ENCODE measurements at regions not wholly inside any gene's neighbourhood (a gene's known extent, or its start where the extent isn't known, plus 50 kb on each side); places are given as distances from the start of the nearest gene placed in this dataset.
"Not testable (repeated sequence)": the region's sequence is repeated elsewhere in the genome, so short reads cannot be mapped to it uniquely, and the experiment has no call there.

- no peak for DNase-seq
Observed at GRCh38 chr1:73040811-73041210, 758.5 kb upstream of the NEGR1 start.

DNA sequence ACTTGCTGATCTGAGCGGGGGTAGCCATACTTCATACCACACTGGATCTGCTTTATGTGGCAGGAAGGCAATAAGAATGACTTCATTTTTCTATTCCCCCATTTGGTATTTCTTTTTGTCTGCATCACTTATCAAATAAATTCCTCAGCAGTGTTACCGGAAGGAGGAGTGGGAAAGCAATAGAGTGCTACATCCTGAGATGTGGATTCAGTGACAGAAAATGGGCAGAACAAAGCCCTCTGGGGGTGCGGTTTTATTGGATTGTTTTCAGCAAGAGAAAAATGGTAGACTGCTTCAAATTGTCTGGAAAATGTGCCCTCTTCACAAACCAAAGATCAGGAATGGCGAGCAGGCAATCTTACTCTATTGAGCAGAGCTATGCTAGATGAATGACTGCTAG is 751.9 kb upstream of the NEGR1 start:
- no peak for DNase-seq

DNA sequence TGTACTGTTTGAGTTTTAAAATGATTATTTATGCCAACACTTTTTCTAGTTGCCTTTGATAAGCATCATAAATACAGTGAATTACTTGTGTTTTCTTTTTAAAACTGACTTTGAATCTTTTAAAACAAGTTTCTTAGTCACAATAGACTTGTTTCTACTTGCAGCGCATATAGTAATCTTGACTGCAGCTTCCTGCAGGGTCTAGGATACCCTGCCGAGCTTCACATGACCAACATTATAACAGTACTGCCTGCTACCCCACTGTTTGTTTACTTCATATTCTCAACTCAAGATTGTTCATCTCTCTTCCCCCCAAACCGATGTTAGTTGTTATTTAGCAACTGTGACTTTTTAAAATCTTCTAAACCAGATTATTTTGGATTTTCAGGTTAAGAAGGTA is 751.3 kb upstream of the NEGR1 start:
- no peak for DNase-seq

DNA sequence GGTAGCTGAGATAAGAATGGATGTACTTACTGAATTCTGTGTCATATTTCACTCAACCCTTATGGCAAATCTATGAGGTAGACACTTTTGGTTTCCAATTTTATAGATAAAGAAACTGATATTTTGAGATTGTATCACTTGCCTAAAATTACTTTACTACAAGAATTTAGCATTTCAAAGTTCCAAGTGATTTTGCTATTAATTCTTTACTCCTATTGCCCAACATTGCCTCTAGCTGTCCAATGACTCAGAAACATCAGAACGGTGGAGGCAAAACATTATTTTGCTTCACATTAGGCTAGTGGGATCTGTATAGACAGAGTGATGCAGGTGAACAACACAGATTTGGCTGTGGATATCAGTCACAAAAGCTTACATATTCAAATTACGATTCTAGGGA is 747.2 kb upstream of the NEGR1 start:
- DNase-seq: no peak

GRCh38 chr1:73026114-73026513 is 743.8 kb upstream of the NEGR1 start:
- no peak for DNase-seq

- no peak for DNase-seq
Observed at GRCh38 chr1:73009938-73010337, 727.6 kb upstream of the NEGR1 start.

DNA sequence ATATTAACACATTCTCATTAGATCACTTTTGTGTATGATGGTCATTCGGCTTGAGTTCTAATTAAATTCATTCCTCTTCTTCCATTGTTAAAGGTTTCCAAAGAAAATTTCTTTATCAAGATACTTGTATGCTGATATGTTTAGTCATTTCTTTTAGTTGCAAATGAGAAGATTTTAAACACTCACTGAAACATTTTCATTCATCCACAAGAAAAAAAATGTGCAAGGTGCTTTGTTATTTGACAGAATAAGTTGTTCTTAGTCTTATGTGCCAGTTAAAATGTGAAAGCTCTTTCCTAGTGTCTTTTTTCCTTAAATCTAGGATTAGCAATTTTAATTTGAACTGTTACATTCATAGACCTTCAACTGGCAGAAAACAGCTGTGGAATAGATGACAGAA is 727.0 kb upstream of the NEGR1 start:
- no peak for DNase-seq

GRCh38 chr1:72997624-72998023 is 715.3 kb upstream of the NEGR1 start:
- DNase-seq: no peak

DNA sequence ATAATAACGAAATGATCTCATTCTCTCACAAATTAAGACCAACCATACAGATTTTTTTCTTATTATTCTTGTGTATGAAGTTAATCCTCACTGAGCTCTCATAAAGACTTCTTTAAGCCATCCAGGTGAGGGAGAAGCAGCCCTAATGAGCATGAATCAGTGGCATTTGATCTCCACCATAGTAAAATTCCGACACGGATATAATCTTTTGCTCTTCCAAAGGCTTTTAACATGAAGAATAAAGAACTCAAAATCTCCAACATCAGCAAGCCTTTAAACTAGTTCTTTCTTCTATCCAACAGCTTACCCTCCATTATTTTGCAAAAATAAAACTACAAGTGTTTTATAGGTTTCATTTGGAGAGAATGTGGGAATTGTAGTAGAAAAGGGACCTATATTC is 714.7 kb upstream of the NEGR1 start:
- DNase-seq: no peak

GRCh38 chr1:72987871-72988270 is 705.5 kb upstream of the NEGR1 start:
- DNase-seq: not testable (repeated sequence)

- no peak for DNase-seq
Observed at GRCh38 chr1:72986591-72987290, 704.4 kb upstream of the NEGR1 start.

- DNase-seq: not testable (repeated sequence)
Observed at GRCh38 chr1:72985024-72985423, 702.7 kb upstream of the NEGR1 start.

DNA sequence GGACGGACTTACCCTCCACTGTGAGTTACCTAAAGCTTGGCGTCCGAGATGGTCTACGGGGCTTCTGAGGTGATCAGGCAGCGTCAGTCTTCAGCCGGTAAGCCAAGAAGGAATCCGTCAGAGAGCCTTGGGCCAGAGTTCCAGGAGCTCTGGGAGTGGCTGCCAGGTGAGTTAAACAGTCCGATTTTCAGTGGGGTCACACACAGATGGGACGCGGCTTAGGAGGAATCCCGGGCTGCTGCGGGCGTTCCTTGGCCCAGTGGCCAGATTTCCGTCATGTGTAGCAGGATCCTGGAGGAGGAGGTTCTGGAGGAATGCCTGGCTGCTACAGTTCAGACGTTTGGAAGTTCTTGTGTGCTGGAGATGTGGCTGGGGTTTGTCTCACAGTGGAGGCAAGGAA is 700.7 kb upstream of the NEGR1 start:
- DNase-seq: not testable (repeated sequence)

GRCh38 chr1:72969461-72969860 is 687.1 kb upstream of the NEGR1 start:
- no peak for DNase-seq

DNA sequence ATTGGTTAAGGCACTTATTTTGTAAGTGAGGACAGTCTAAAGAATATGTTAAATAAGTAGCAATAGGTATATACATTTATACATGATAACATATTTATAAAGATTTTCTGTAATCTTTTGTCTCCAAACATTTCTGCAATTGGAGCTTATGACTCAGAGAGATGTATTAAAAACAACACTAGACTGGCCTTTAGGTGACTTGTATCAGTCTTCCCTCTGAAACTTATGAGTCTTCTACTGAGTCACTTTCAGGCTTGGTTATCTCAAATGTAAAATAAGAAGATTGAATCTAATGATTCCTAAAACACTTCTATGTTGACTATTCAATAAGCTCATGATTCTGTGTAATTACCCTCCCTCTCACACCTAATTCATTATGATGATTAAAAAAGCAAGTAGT is 672.6 kb upstream of the NEGR1 start:
- DNase-seq: no peak

- DNase-seq: not testable (repeated sequence)
Observed at GRCh38 chr1:72950900-72951299, 668.6 kb upstream of the NEGR1 start.

DNA sequence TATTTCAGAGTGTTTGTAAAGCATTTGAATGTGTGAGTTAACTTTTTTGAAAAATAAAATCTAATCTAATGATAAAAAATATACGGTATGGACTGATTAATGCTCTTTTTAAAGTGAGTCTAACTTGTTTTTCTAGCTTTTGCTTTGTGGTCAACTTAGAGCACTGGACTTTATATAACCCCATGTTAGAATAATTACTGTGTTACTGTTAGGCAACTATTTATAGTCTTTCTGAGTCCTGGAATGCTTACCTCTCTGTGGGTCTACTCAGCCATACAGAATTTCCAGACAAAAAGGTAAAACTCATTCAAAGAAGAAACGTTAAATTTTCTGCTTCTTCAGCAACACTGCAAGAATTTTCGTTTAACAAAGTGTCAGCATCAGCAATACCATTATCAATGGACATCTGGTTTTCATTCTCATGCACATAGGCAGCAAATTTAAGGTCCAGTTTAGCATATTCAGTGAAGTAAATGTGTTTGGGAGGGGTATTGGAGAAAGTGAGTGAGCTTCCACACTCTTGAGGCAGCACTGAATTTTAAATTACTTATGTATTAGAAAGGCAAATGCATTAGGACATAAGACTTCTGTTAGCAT is 664.7 kb upstream of the NEGR1 start:
- no peak for DNase-seq

DNA sequence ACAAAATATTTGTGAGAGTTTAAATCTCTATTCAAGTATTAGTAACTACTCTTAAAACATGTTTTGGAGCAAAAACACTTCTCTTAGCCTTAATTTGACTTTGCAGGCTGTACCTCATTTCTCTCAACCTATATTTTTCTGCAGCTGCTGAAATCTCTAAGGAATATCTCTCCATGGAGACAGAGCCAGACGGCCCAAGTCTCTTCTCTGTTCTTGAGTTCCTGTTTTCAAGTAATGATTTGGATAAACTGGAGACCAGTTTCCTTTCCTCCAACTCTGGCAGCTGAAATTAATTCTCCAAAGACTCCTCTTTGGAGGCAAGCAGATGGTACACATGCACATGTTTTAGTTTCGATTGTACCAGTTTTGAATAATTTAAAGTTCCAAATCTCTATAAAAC is 659.7 kb upstream of the NEGR1 start:
- DNase-seq: no peak

- no peak for DNase-seq
Observed at GRCh38 chr1:72938408-72938807, 656.1 kb upstream of the NEGR1 start.

GRCh38 chr1:72937905-72938304 is 655.6 kb upstream of the NEGR1 start:
- no peak for DNase-seq

DNA sequence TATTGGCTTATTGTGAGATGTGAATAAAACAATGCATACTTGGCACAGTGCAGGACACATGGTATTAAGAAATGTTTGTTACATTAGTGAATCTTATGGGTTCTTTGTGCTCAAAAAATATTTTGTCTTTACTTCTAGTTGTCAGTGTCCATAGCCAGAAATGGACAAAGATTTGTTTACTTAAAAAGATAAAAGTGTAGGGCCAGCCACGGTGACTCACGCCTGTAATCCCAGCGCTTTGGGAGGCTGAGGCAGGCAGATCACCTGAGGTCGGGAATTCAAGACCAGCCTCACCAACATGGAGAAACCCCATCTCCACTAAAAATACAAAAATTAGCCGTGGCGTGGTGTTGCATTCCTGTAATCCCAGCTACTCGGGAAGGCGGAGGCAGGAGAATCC is 654.6 kb upstream of the NEGR1 start:
- no peak for DNase-seq

DNA sequence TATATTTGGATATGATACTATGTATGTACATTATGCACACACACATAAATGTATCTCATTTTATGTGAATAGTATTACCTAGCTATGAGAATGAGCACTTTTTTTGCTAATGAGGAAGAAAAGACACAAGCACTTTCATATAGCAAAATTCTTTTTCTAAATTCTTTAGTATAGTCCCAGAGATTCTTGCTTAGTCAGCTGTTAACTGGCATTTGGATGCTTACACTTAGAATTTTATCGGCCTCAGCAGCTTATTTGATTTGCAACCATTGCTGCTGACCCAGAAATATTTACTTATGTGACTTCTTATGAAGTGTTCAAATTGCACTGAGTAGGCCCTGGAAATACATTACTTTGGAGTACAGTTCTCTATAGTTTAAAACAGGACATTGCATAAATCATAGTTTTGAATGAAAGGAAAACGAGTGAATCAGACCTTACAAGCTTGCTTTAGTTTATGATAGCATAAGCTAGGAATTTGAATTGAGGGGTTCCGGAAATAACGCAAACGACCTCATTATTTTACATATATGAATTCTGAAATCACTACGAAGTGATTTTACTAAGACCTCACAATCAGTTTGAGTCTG is 653.9 kb upstream of the NEGR1 start:
- DNase-seq: no peak

- no peak for DNase-seq
Observed at GRCh38 chr1:72932025-72932424, 649.7 kb upstream of the NEGR1 start.

DNA sequence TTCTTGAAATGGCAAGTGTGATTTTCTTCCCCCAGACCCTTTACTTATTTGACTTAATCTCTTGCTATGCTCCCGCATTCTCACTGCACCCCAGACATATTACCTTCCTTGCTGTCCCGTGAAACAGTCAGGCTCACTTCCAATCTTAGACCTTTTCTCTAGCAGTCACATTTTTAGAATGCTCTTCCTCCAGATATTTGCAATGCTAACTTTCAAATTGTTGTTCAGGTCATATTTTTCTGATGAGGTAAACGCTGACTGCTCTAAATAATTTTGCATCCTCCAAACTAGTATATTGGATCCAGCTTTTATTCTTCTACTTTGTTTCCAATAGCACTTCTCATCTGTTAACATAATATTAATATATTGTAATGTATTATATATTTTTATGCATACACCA is 648.2 kb upstream of the NEGR1 start:
- no peak for DNase-seq

DNA sequence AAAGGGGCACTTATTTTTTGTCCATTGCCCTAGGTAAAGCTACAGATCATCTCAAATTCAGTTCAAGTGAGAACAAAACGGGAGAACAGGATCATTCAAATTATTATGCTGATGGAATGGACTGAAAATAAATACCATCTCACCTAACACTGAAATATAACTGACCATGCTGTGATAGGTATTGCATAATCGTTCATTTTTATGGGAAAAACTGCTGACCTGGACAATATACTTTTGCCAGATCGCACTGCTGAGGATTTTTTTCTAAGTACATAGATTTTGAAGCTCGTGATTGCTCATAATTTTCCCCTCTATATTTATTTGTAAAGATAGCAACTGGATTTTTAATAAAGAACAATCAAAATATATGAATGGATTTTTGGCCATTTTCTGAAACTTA is 636.6 kb upstream of the NEGR1 start:
- DNase-seq: no peak

Data from NCI-H1105 treated with DMSO at 0.1 percent for 48 hours (cell line).